WTC11 (cell line): ENCODE measurements at regions not wholly inside any gene's neighbourhood (a gene's known extent, or its start where the extent isn't known, plus 50 kb on each side); places are given as distances from the start of the nearest gene placed in this dataset.

ENCODE experiments used
- ATAC-seq: fragments of 200-7000 bp; cut with Tn5 transposase; 2 replicates; pipeline ENCODE4 v1.10.0; 2021; ENCODE audit warnings: mild to moderate bottlenecking, moderate library complexity
- CTCF ChIA-PET: fragments of 300-600 bp; sonication (Branson Sonifier 250); formaldehyde crosslinking; loops from one replicate; lab custom pipeline; 2021; ENCODE audit warnings: antibody characterized with exemption; lab: Charles Lee
- POLR2A ChIA-PET: fragments of 350-600 bp; sonication (Branson Sonifier 250); formaldehyde crosslinking; loops from one replicate; lab custom pipeline; 2021; ENCODE audit warnings: antibody characterized with exemption; lab: Charles Lee
- DNase-seq: peaks from one replicate; pipeline ENCODE4 v3.0.0; 2021; ENCODE audit warnings: low spot score
- H3K27ac Mint-ChIP-seq: 2 replicates; pipeline ENCODE4 v1.8.0; 2021; ENCODE audit warnings: mixed read lengths
- H3K27me3 Mint-ChIP-seq: 2 replicates; pipeline ENCODE4 v1.8.0; 2021; ENCODE audit warnings: low read depth, mild to moderate bottlenecking, moderate library complexity, mixed read lengths
- H3K36me3 Mint-ChIP-seq: 2 replicates; pipeline ENCODE4 v1.8.0; 2021; ENCODE audit warnings: mixed read lengths
- H3K4me1 Mint-ChIP-seq: 2 replicates; pipeline ENCODE4 v1.8.0; 2022; ENCODE audit warnings: mixed read lengths
- H3K4me3 Mint-ChIP-seq: 2 replicates; pipeline ENCODE4 v1.8.0; 2021; ENCODE audit warnings: mild to moderate bottlenecking, moderate library complexity, mixed read lengths
- H3K9me3 Mint-ChIP-seq: 2 replicates; pipeline ENCODE4 v1.8.0; 2021; ENCODE audit warnings: mixed read lengths
- AR ChIP-seq: fragments of 250-450 bp; sonication (Bioruptor Pico); IDR thresholded peaks from 2 replicates; pipeline ENCODE4 v1.9.0; 2021; ENCODE audit warnings: mild to moderate bottlenecking
- HMGXB4 ChIP-seq: sonication (generic); formaldehyde crosslinking; IDR thresholded peaks from 2 replicates; pipeline ENCODE4 v1.8.1; 2023; ENCODE audit warnings: mild to moderate bottlenecking, moderate library complexity, missing genetic modification reagents
- JAZF1 ChIP-seq: fragments of 250-450 bp; sonication (Bioruptor Pico); IDR thresholded peaks from 2 replicates; pipeline ENCODE4 v1.9.0; 2021; ENCODE audit warnings: moderate library complexity, mild to moderate bottlenecking, inconsistent platforms
- NFE2L1 ChIP-seq: sonication (generic); formaldehyde crosslinking; IDR thresholded peaks from 2 replicates; pipeline ENCODE4 v1.8.1; 2023; ENCODE audit warnings: missing genetic modification reagents
- PRRX2 ChIP-seq: fragments of 250-450 bp; sonication (Bioruptor Pico); IDR thresholded peaks from 2 replicates; pipeline ENCODE4 v1.8.0; 2021; ENCODE audit warnings: mild to moderate bottlenecking
- SMAD4 ChIP-seq: sonication (generic); formaldehyde crosslinking; IDR thresholded peaks from 2 replicates; pipeline ENCODE4 v1.8.0; 2022; ENCODE audit warnings: mild to moderate bottlenecking, missing genetic modification reagents
- ZBTB21 ChIP-seq: sonication (generic); formaldehyde crosslinking; IDR thresholded peaks from 2 replicates; pipeline ENCODE4 v1.8.1; 2023; ENCODE audit warnings: mild to moderate bottlenecking, missing genetic modification reagents, borderline replicate concordance
- ZNF317 ChIP-seq: sonication (generic); formaldehyde crosslinking; IDR thresholded peaks from 2 replicates; pipeline ENCODE4 v1.8.1; 2023; ENCODE audit warnings: low read depth, mild to moderate bottlenecking, moderate library complexity, missing genetic modification reagents, borderline replicate concordance
- TF ChIP-seq, protein P1 (sequence below): sonication (generic); formaldehyde crosslinking; IDR thresholded peaks from 2 replicates; pipeline ENCODE4 v1.8.1; 2023; ENCODE audit warnings: mild to moderate bottlenecking, missing genetic modification reagents, borderline replicate concordance
- TF ChIP-seq, protein P2 (sequence below): sonication (generic); formaldehyde crosslinking; IDR thresholded peaks from 2 replicates; pipeline ENCODE4 v1.8.1; 2022; ENCODE audit warnings: mild to moderate bottlenecking, moderate library complexity, missing genetic modification reagents
- TF ChIP-seq, protein P3 (sequence below): sonication (generic); formaldehyde crosslinking; IDR thresholded peaks from 2 replicates; pipeline ENCODE4 v1.8.1; 2022; ENCODE audit warnings: missing genetic modification reagents, borderline replicate concordance
- TF ChIP-seq, protein P4 (sequence below): sonication (generic); formaldehyde crosslinking; IDR thresholded peaks from 2 replicates; pipeline ENCODE4 v1.8.1; 2023; ENCODE audit warnings: mild to moderate bottlenecking, missing genetic modification reagents
- TF ChIP-seq, protein P5 (sequence below): fragments of 250-450 bp; sonication (Bioruptor Pico); IDR thresholded peaks from 2 replicates; pipeline ENCODE4 v1.8.0; 2021; ENCODE audit warnings: mild to moderate bottlenecking

GRCh38 chr6:56349194-56349593, 101.8 kb upstream of the COL21A1 start (continued):
- no peak for TF ChIP-seq HMGXB4

- H3K27me3 Mint-ChIP-seq, result no peaks in the 10 kb centered on the region
- TF ChIP-seq, protein P1, sequence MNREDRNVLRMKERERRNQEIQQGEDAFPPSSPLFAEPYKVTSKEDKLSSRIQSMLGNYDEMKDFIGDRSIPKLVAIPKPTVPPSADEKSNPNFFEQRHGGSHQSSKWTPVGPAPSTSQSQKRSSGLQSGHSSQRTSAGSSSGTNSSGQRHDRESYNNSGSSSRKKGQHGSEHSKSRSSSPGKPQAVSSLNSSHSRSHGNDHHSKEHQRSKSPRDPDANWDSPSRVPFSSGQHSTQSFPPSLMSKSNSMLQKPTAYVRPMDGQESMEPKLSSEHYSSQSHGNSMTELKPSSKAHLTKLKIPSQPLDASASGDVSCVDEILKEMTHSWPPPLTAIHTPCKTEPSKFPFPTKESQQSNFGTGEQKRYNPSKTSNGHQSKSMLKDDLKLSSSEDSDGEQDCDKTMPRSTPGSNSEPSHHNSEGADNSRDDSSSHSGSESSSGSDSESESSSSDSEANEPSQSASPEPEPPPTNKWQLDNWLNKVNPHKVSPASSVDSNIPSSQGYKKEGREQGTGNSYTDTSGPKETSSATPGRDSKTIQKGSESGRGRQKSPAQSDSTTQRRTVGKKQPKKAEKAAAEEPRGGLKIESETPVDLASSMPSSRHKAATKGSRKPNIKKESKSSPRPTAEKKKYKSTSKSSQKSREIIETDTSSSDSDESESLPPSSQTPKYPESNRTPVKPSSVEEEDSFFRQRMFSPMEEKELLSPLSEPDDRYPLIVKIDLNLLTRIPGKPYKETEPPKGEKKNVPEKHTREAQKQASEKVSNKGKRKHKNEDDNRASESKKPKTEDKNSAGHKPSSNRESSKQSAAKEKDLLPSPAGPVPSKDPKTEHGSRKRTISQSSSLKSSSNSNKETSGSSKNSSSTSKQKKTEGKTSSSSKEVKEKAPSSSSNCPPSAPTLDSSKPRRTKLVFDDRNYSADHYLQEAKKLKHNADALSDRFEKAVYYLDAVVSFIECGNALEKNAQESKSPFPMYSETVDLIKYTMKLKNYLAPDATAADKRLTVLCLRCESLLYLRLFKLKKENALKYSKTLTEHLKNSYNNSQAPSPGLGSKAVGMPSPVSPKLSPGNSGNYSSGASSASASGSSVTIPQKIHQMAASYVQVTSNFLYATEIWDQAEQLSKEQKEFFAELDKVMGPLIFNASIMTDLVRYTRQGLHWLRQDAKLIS (CRISPR knock-in tag), result no peak
- TF ChIP-seq, all 79 proteins: peak for 0
- peaks cover 6% of the 10 kb centered on the region for H3K36me3 Mint-ChIP-seq
- ChIA-PET CTCF (no interaction called here), POLR2A (no interaction called here)
- DNase-seq (no peak), ATAC-seq (no peak)
- peaks cover 16% of the 10 kb centered on the region for H3K4me1 Mint-ChIP-seq
- peak overlapping the region; percentile 24; the same call in 1 of the 2 replicates for H3K27ac Mint-ChIP-seq
- H3K4me3 Mint-ChIP-seq, result no peak overlapping the region
- H3K9me3 Mint-ChIP-seq, result peaks cover 15% of the 10 kb centered on the region
Observed at GRCh38 chr6:56348578-56348977, 101.2 kb upstream of the COL21A1 start.

GRCh38 chr6:56347526-56347925, 100.1 kb upstream of the COL21A1 start:
- POLR2A ChIA-PET, result no interaction called here
- no peak for ATAC-seq

DNA sequence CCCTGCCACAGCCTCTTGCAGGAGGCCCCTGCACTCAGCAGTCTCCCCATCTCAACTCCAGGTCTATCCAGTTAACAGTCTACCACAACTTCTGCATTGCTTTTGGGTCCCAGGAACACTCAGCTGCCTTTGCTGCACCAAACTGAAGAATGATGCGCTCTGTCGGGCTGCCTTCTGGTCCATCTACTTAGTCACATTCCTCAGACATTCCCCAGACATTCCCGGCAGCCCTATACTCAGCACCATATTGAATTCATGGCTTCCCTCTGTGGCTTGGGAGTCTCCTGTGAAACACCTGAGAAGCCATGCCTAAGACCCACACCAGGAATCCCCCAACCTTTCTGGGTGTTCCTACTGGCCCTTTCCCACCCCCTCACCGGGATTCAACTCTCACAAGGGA, 99.6 kb upstream of the COL21A1 start:
- peak; percentile 16 for DNase-seq

More at GRCh38 chr6:56347526-56347925, 100.1 kb upstream of the COL21A1 start:
- H3K27ac Mint-ChIP-seq, result no peak overlapping the region
- no peaks in the 10 kb centered on the region for H3K36me3 Mint-ChIP-seq
- CTCF ChIA-PET, result interaction anchor here (0.6 kb wide), 1 partner anchor 246 kb away, joined by 3 read pairs; no protein-coding TSS in a partner anchor
- H3K4me1 Mint-ChIP-seq, result peaks cover 16% of the 10 kb centered on the region
- no peak overlapping the region for H3K4me3 Mint-ChIP-seq
- no peaks in the 10 kb centered on the region for H3K27me3 Mint-ChIP-seq
- peaks cover 4% of the 10 kb centered on the region; the same call in 1 of the 2 replicates for H3K9me3 Mint-ChIP-seq
- no peak for DNase-seq
- no peak for TF ChIP-seq PRRX2 (CRISPR knock-in tag)
- TF ChIP-seq ZNF317 (CRISPR knock-in tag), result no peak
- TF ChIP-seq SMAD4, result no peak
- TF ChIP-seq JAZF1 (CRISPR knock-in tag), result no peak
- TF ChIP-seq, protein P2, sequence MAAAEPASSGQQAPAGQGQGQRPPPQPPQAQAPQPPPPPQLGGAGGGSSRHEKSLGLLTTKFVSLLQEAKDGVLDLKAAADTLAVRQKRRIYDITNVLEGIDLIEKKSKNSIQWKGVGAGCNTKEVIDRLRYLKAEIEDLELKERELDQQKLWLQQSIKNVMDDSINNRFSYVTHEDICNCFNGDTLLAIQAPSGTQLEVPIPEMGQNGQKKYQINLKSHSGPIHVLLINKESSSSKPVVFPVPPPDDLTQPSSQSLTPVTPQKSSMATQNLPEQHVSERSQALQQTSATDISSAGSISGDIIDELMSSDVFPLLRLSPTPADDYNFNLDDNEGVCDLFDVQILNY, result no peak
- TF ChIP-seq, all 79 proteins: peak for 0

More for the DNA sequence above, 99.6 kb upstream of the COL21A1 start:
- H3K4me3 Mint-ChIP-seq, result no peak overlapping the region
- H3K27me3 Mint-ChIP-seq, result no peaks in the 10 kb centered on the region
- H3K27ac Mint-ChIP-seq, result no peak overlapping the region
- no peaks in the 10 kb centered on the region for H3K9me3 Mint-ChIP-seq
- ChIA-PET POLR2A (no interaction called here), CTCF (no interaction called here)
- ATAC-seq, result peak; percentile 87
- TF ChIP-seq, protein P3, sequence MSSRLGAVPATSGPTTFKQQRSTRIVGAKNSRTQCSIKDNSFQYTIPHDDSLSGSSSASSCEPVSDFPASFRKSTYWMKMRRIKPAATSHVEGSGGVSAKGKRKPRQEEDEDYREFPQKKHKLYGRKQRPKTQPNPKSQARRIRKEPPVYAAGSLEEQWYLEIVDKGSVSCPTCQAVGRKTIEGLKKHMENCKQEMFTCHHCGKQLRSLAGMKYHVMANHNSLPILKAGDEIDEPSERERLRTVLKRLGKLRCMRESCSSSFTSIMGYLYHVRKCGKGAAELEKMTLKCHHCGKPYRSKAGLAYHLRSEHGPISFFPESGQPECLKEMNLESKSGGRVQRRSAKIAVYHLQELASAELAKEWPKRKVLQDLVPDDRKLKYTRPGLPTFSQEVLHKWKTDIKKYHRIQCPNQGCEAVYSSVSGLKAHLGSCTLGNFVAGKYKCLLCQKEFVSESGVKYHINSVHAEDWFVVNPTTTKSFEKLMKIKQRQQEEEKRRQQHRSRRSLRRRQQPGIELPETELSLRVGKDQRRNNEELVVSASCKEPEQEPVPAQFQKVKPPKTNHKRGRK (CRISPR knock-in tag), result no peak
- TF ChIP-seq, protein P4, sequence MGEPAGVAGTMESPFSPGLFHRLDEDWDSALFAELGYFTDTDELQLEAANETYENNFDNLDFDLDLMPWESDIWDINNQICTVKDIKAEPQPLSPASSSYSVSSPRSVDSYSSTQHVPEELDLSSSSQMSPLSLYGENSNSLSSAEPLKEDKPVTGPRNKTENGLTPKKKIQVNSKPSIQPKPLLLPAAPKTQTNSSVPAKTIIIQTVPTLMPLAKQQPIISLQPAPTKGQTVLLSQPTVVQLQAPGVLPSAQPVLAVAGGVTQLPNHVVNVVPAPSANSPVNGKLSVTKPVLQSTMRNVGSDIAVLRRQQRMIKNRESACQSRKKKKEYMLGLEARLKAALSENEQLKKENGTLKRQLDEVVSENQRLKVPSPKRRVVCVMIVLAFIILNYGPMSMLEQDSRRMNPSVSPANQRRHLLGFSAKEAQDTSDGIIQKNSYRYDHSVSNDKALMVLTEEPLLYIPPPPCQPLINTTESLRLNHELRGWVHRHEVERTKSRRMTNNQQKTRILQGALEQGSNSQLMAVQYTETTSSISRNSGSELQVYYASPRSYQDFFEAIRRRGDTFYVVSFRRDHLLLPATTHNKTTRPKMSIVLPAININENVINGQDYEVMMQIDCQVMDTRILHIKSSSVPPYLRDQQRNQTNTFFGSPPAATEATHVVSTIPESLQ (CRISPR knock-in tag), result no peak
- no peak for TF ChIP-seq NFE2L1 (CRISPR knock-in tag)
- no peak for TF ChIP-seq ZBTB21
- TF ChIP-seq, protein P5, sequence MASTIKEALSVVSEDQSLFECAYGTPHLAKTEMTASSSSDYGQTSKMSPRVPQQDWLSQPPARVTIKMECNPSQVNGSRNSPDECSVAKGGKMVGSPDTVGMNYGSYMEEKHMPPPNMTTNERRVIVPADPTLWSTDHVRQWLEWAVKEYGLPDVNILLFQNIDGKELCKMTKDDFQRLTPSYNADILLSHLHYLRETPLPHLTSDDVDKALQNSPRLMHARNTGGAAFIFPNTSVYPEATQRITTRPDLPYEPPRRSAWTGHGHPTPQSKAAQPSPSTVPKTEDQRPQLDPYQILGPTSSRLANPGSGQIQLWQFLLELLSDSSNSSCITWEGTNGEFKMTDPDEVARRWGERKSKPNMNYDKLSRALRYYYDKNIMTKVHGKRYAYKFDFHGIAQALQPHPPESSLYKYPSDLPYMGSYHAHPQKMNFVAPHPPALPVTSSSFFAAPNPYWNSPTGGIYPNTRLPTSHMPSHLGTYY (CRISPR knock-in tag), result no peak
- TF ChIP-seq AR (CRISPR knock-in tag), result no peak
- H3K4me1 Mint-ChIP-seq, result peaks cover 16% of the 10 kb centered on the region
- no peaks in the 10 kb centered on the region for H3K36me3 Mint-ChIP-seq
